GM12891 (cell line): ENCODE measurements at regions not wholly inside any gene's neighbourhood (a gene's known extent, or its start where the extent isn't known, plus 50 kb on each side); places are given as distances from the start of the nearest gene placed in this dataset.
A peak's percentile ranks its signal among the peaks of the same experiment; 100 is the strongest.

ENCODE experiments used
- DNase-seq: peaks from one replicate; pipeline ENCODE4 v3.0.0; 2011; ENCODE audit warnings: low spot score; ENCODE audit not compliant: insufficient read length
- FAIRE-seq: peaks from 2 replicates; lab custom pipeline; 2011; peaks lifted over from hg19 to GRCh38; lab: Jason Lieb, UNC
- PAX5 ChIP-seq: IDR thresholded peaks from 2 replicates; pipeline ENCODE4 v1.6.1; 2011; ENCODE audit warnings: low read length, moderate library complexity, mild to moderate bottlenecking; ENCODE audit not compliant: insufficient read depth, severe bottlenecking
- POLR2A ChIP-seq: IDR thresholded peaks from 2 replicates; pipeline ENCODE4 v1.6.1; 2011; ENCODE audit warnings: low read depth, low read length, control low read depth
- POLR2AphosphoS5 ChIP-seq: IDR thresholded peaks from 2 replicates; pipeline ENCODE4 v1.6.1; 2011; ENCODE audit warnings: low read depth, low read length, control low read depth
- POU2F2 ChIP-seq: IDR thresholded peaks from 2 replicates; pipeline ENCODE4 v1.6.1; 2011; ENCODE audit warnings: low read depth, mild to moderate bottlenecking, control low read depth, low read length, moderate library complexity
- SPI1 ChIP-seq: IDR thresholded peaks from 2 replicates; pipeline ENCODE4 v1.6.1; 2011; ENCODE audit warnings: low read depth, low read length, control low read depth
- TAF1 ChIP-seq: IDR thresholded peaks from 2 replicates; pipeline ENCODE4 v1.6.1; 2011; ENCODE audit warnings: low read depth, low read length, control low read depth

- peak; percentile 63 for FAIRE-seq
- TF ChIP-seq SPI1 (no peak), PAX5 (no peak), POLR2AphosphoS5 (no peak), POU2F2 (no peak), POLR2A (no peak), TAF1 (no peak)
- DNase-seq = no peak
Measured at GRCh38 chr5:126354012-126354857, 69.0 kb upstream of the GRAMD2B start.

GRCh38 chr5:126354858-126355731, 68.1 kb upstream of the GRAMD2B start:
- no peak for DNase-seq
- no peak for FAIRE-seq
- TF ChIP-seq POLR2A = no peak
- no peak for TF ChIP-seq SPI1
- no peak for TF ChIP-seq POLR2AphosphoS5
- no peak for TF ChIP-seq POU2F2
- no peak for TF ChIP-seq TAF1

- no peak for TF ChIP-seq TAF1
- TF ChIP-seq POU2F2 = no peak
- TF ChIP-seq POLR2A = no peak
- TF ChIP-seq SPI1 = no peak
- TF ChIP-seq PAX5 = no peak
- TF ChIP-seq POLR2AphosphoS5 = no peak
- no peak for DNase-seq
- FAIRE-seq = peak; percentile 87
Measured at GRCh38 chr5:126355940-126356339, 67.3 kb upstream of the GRAMD2B start.

- DNase-seq = no peak
- TF ChIP-seq TAF1 (no peak), POLR2AphosphoS5 (no peak), SPI1 (peak; percentile 88), PAX5 (no peak), POLR2A (no peak)
- FAIRE-seq = no peak
Measured at GRCh38 chr5:126357585-126358342, 65.4 kb upstream of the GRAMD2B start.

DNA sequence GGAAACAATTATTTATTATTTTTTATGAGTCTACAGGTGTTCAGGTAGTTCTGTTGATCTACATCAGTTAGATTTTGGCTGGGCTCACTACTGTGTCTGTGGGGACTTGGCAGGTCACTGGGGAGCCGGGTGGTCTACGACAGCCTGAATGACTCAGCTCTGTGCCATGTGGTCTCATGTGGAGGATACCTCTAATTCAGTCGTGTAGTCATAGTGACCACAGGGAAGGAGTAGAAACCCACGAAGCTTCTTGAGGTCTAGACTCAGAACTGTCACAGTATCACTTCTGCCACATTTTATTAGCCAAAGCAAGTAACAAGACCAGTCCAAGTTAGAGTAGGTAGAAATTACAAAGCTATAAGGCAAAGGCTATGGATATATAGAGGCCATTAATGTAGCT, 64.7 kb upstream of the GRAMD2B start:
- TF ChIP-seq POU2F2 = no peak
- peak; percentile 64 for TF ChIP-seq SPI1
- TF ChIP-seq POLR2AphosphoS5 = no peak
- DNase-seq (no peak), FAIRE-seq (peak; percentile 94)

DNA sequence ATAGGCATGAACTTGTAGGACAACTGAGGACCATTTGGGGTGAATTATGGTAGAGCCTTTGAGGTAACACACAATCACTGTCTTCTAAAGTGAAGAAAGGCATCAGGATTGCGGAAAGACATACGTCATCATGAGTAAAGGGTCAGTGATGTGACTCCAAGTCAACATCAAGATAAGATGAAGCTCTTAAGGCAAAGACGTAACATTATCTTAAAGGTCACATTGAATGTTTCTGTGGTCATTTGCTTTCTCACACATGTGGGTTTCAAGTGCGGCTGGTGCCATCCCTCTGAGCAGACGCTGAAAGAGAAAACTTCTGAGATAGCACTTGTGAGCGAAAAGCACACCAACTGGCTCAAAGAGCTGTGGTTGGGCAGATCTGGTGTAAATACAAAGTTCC, 63.3 kb upstream of the GRAMD2B start:
- FAIRE-seq = peak; percentile 43
- DNase-seq = no peak
- TF ChIP-seq POLR2A = no peak
- no peak for TF ChIP-seq POLR2AphosphoS5
- TF ChIP-seq TAF1 = no peak
- no peak for TF ChIP-seq POU2F2
- TF ChIP-seq PAX5 = no peak
- TF ChIP-seq SPI1 = no peak

- no peak for TF ChIP-seq POLR2AphosphoS5
- no peak for TF ChIP-seq PAX5
- TF ChIP-seq POLR2A = no peak
- no peak for TF ChIP-seq SPI1
- TF ChIP-seq POU2F2 = no peak
- no peak for TF ChIP-seq TAF1
- DNase-seq = no peak
- no peak for FAIRE-seq
Measured at GRCh38 chr5:126360467-126360866, 62.7 kb upstream of the GRAMD2B start.

- no peak for DNase-seq
- no peak for FAIRE-seq
- TF ChIP-seq POU2F2 (no peak), TAF1 (no peak), PAX5 (no peak), POLR2AphosphoS5 (no peak)
Measured at GRCh38 chr5:126363658-126364057, 59.6 kb upstream of the GRAMD2B start.
